ENCODE measurements at regions not wholly inside any gene's neighbourhood (a gene's known extent, or its start where the extent isn't known, plus 50 kb on each side); places are given as distances from the start of the nearest gene placed in this dataset.

DNA sequence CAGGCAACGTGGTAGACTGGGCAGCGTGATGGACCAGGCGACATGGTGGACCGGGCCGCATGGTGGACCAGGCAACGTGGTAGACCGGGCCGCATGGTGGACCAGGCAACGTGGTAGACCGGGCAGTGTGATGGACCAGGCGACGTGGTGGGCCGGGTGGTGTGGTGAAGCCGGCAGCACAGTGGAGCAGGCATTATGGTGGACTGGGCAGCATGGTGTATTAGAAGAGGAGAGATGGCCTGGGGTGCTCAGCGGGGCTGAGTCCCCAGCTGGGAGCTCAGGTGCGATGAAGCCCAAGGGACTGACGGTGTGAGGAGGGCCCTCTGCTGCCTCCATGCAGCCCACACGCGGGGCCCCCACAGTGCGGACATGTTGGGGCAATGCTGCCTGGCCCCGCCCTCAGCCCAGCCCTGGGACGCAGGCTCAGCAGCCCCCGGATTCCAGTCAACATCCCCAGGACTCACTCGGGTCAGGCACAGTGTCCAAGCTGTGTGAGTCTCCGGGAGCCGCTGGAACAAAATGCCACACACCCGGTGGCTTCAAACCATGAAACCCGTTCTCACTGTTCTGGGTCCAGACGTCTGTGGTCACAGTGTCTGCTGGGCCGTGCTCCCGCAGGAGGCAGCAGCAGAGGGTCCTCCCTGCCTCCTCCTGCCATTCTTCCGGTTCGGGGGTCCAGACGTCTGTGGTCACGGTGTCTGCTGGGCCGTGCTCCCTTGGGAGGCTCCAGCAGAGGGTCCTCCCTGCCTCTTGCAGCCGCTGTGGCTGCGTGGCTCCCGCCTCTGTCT lies 1084.9 kb downstream of the BRD1 start:
- DNase-seq = no peak
- no peak overlapping the region for H3K4me3 Mint-ChIP-seq

DNA sequence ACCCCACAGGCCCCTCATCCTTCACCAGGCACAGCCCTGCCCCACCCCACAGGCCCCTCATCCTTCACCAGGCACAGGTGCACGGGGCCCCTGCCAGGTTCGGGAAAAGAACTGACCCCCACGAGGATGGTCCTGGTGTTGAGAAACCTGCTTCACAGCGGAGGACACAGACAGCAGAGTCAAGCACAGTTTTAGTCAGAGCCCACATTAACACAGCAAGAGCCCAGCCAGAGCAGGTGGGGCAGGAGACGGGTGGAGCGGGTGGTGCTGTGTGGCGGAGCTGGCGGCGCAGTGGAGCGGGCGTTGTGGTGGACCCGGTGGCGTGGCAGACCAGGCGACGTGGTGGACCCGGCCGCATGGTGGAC lies 1085.5 kb downstream of the BRD1 start:
- peaks cover 3 to 6% of the 10 kb centered on the region in 2 donors for H3K9me3 Mint-ChIP-seq
- H3K4me3 Mint-ChIP-seq = no peak overlapping the region
- H3K36me3 Mint-ChIP-seq = no peaks in the 10 kb centered on the region
- H3K27ac Mint-ChIP-seq = no peak overlapping the region
- DNase-seq = no peak
- no peak for ATAC-seq (replicated peaks)
- no peaks in the 10 kb centered on the region for H3K27me3 Mint-ChIP-seq
- no peaks in the 10 kb centered on the region for H3K4me1 Mint-ChIP-seq

More for the DNA sequence above, 1084.9 kb downstream of the BRD1 start:
- peaks cover 3 to 6% of the 10 kb centered on the region in 2 donors for H3K9me3 Mint-ChIP-seq
- no peak overlapping the region for H3K27ac Mint-ChIP-seq
- ATAC-seq (replicated peaks) = no peak
- no peaks in the 10 kb centered on the region for H3K36me3 Mint-ChIP-seq
- H3K27me3 Mint-ChIP-seq = no peaks in the 10 kb centered on the region
- no peaks in the 10 kb centered on the region for H3K4me1 Mint-ChIP-seq

DNA sequence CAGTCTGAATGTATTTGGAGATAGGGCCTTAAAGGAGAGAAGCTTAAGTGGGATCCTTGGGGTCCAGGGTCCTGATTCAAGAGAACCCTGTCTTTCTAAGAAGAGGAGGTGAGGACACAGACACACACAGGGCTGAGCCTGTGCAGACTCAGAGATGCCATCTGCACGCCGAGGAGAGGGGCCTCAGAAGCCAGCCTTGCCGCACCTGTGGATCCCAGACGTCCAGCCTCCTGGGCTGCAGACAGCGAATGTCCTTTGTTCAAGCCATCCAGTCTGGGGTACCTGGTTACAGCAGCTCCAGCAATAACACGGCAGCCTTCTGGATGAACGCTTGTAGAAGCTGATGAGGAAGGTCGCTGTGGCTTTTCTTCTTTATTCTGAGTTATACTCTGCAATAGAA lies 1086.1 kb downstream of the BRD1 start:
- Mint-ChIP-seq H3K4me1 (no peaks in the 10 kb centered on the region), H3K36me3 (no peaks in the 10 kb centered on the region), H3K27ac (no peak overlapping the region), H3K4me3 (no peak overlapping the region), H3K9me3 (peaks cover 3 to 6% of the 10 kb centered on the region in 2 donors), H3K27me3 (no peaks in the 10 kb centered on the region)
- DNase-seq = no peak
- no peak for ATAC-seq (replicated peaks)

DNA sequence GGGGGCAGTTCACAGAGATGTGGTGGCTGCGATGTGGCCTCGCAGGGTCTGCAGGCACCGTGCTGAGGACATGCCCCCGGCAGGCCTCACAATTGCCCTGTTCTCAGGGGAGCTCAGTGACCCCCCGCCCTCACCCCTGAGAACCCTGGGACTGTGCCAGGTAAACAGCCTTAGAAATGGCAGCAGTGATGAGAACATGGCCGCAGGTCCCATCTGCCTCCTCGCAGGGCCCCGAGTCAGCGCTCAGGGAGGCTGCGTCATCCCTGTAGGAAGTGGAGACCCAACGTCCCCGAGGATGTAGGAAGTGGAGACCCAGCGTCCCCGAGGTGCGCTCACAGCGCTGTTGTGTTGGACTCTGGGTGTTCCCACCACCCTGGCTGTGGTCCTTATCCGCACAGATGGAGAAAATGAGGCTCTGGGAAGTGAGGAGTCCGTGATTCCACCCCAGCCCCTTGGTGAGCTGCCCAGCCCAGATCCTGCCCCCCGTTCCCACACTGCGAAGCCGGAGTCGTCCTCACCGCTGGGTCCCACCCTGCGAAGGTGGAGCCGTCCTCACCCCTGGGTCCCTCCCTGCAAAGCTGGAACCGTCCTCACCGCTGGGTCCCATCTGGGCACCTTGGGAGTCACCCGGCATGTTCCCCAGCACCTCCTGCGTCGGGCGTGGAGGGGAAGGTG lies 1086.8 kb downstream of the BRD1 start:
- Mint-ChIP-seq H3K9me3 (peaks cover 3 to 6% of the 10 kb centered on the region in 2 donors), H3K4me3 (no peak overlapping the region), H3K4me1 (no peaks in the 10 kb centered on the region), H3K27ac (no peak overlapping the region), H3K36me3 (no peaks in the 10 kb centered on the region), H3K27me3 (no peaks in the 10 kb centered on the region)
- DNase-seq = no peak
- ATAC-seq (replicated peaks) = no peak

DNA sequence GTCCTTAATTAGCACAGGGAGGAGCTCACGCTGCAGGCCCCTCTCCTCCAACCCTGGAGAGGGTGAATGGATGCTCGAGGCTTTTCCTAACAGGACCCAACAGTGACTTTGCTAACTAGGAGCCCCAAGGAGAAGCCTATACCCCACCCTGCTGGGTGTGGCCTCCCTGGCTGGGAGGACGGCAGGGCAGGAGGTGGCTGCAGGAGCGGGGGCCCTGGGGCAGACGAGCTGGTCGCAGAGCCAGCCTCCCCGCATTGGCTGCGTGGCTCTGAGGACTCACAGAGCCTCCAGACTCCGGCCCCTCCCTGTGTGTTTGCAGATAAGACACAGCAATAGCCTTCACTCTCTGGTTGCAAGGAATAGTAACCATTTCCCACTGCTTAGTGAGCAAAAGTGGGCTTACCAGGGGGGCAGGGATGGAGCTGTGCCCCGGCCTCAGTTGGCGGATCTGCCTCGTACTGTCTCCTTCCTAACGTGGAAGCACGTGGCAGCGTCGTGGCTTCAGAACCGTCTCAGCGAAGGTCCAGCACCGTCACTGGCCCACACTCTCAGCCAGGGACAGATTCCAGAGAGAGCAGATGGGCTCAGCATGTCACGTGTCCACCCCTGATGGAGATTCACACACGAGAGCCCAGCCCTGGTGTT lies 1087.5 kb downstream of the BRD1 start:
- H3K36me3 Mint-ChIP-seq = no peaks in the 10 kb centered on the region
- H3K27ac Mint-ChIP-seq = no peak overlapping the region
- no peaks in the 10 kb centered on the region for H3K27me3 Mint-ChIP-seq
- no peak for DNase-seq
- no peak for ATAC-seq (replicated peaks)
- no peak overlapping the region for H3K4me3 Mint-ChIP-seq
- no peaks in the 10 kb centered on the region for H3K4me1 Mint-ChIP-seq
- peaks cover 3 to 6% of the 10 kb centered on the region in 2 donors for H3K9me3 Mint-ChIP-seq

DNA sequence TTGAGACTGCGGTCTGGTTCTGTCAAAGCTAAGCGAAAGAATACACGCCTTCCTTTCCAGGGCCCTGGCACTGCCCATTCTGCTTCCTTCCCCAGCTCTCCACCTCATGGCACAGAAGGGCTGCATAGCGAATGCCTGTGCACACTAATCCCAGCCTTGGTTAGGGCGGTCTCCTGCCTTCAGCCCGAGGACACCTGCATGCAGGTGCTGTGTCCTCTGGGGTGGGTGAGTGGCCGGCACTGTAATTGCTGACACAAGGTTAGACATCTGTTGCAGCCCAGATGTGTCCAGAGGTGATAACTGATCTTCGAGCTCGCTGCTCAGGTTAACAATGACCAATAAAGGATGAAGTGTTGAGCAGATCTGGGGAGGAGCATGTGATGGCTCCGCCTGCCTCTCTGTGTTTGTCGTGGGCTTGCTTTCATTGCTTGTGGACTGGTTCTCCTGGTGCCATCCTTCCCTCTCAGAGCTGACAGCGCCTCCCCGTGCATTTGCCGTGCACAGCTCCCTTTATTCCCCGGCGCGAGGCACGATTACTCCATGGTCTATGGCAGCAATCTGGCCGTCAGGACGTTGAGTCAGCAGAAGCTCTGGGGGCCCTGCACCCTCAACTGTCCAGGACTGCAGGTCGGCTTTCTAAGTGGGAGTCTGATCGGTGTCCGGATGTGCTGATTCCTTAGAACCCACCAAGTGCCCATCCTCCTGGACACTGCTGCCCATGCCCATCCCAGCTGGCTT lies 1088.2 kb downstream of the BRD1 start:
- Mint-ChIP-seq H3K36me3 (no peaks in the 10 kb centered on the region), H3K27me3 (no peaks in the 10 kb centered on the region), H3K4me1 (no peaks in the 10 kb centered on the region), H3K4me3 (no peak overlapping the region), H3K9me3 (peaks cover 3 to 6% of the 10 kb centered on the region in 2 donors), H3K27ac (no peak overlapping the region)
- ATAC-seq (replicated peaks) (no peak), DNase-seq (no peak)

DNA sequence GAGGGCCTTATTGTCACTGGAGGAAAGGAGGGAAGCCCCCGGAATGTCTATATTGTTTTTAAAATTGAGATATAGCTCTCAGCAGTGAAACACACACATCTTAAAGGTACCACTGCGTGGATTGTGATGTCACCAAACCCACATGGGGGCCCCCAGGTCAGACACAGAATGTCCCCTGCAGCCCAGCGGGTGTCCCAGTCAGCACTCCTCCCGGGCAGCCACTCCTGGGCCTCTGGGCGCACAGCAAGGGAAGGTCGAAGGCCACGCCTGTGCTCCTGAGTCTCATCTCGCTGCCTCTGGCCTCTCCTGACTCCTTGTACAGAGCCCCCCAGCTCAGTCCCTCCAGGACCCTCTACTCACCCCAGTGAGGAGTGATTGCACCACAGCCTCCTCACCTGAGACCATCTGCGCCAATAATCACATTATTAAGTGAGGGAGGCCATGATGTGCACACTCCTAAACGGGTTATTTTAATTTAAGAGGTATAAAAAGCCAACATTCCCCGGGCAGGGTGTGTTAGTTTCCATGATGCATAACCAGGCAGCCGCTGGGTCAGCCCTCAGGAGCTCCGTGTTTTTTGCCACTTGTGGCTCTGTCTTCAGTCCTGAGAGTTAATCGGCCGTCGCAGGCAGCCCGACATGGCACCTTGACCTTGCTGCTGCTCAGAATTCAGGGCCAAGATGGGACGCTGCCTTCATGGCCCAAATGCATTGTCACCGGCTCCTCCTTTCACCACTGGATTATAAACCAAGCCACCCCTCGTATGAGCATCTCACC lies 1089.3 kb downstream of the BRD1 start:
- ATAC-seq (replicated peaks) (no peak), DNase-seq (no peak)
- Mint-ChIP-seq H3K36me3 (no peaks in the 10 kb centered on the region), H3K27me3 (no peaks in the 10 kb centered on the region), H3K4me1 (no peaks in the 10 kb centered on the region), H3K9me3 (peaks cover 2 to 6% of the 10 kb centered on the region in 2 donors), H3K27ac (no peak overlapping the region), H3K4me3 (no peak overlapping the region)

DNA sequence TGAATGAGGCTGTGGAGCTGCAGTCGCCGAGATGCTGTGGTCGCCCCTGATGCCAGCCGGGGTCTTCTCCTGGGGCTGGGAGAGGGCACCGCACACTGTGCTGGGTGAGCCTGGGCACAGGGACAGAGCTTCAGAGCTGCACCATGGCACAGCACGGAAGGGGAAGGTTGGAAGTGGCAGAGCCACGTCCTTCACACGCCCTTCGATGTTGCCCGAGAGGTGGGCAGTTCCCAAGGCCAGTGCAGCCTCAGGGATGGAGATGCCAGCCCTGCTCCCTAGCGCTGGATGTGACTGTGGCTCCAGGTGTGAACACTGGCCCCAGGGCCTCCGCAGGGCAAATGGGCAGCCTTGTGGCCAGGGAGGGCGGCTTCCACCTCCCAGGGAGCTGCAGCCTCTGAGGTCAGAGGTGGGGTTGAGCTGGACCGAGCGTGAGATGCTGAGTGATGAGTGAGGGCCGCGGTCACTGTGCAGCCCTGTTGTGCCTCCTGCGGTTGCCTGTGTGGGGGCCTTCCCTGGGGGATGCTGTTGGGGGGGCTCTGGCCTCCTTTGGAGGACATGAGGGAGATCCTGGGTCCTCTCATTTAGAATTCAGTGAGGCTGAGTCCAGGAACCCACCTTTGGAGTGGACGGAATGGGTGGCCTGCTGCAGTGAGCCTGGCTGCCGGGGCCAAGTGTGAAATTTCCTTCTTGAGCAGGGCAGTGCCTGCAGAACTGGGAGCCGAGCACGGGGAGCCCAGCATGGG lies 1090.0 kb downstream of the BRD1 start:
- ATAC-seq (replicated peaks) = no peak
- peaks cover 2 to 6% of the 10 kb centered on the region in 2 donors for H3K9me3 Mint-ChIP-seq
- DNase-seq = no peak
- H3K4me3 Mint-ChIP-seq = no peak overlapping the region
- H3K27ac Mint-ChIP-seq = no peak overlapping the region
- H3K4me1 Mint-ChIP-seq = no peaks in the 10 kb centered on the region
- H3K36me3 Mint-ChIP-seq = no peaks in the 10 kb centered on the region
- no peaks in the 10 kb centered on the region for H3K27me3 Mint-ChIP-seq

DNA sequence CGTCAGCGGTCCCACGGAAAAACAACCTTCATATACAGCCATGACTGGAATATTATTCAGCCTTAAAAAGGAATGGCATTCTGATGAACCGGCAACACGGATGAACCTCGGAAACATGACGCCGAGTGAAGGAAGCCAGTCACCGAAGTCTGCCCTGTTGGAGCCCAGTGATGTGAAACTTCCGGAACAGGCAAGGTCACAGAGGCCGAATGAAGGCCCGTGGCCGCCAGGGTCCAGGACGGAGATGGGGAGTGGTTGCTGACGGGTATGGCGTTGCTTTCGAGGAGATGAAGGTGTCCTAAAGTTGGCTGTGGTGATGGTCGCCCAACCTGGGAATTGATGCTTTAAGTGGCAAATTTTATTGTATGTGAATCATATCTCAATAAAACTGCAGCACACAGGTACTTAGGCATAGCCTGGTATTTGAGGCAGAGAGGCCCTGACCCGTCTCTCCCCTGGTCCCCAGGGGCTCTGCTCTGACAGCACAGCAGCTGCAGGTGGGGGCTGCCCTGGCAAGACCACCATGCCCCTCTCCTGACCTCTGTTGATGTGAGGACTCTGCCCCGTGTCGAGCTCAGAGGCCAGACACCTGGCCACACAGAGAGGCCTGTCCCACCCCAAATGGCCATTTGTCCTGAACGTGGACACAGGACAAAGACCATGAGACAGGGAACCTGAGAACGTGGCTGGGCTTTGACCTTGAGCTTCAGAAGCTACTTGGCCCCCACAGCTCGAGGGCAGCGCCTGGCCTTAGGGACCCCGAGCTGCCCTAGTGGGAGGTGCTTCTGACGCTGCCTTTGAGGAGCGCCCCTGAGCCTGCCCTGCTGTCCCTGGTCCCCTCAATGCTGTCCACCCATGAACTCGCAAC lies 1090.8 kb downstream of the BRD1 start:
- DNase-seq (no peak), ATAC-seq (replicated peaks) (no peak)
- Mint-ChIP-seq H3K4me1 (no peaks in the 10 kb centered on the region), H3K27me3 (no peaks in the 10 kb centered on the region), H3K36me3 (no peaks in the 10 kb centered on the region), H3K9me3 (peaks cover 2 to 3% of the 10 kb centered on the region in 2 donors), H3K27ac (no peak overlapping the region), H3K4me3 (no peak overlapping the region)

DNA sequence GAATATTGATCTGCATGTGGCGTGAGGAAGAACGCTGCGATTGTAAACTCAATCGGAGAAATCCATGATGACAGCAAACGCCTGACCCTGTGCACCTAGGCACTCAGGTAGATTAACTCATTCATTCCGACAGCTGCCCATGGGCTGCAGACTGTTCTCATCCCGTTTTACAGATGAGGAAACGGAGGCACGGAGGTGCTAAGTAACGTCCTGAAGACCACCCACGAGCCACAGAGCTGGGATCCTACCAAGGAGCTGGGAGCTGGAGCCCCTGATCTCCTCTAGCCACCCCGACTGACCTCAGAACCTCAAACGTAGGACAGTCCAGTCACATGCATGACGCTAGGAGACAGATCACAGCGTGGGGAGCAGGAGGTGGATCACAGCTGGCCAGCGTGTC lies 1092.7 kb downstream of the BRD1 start:
- Mint-ChIP-seq H3K4me1 (no peaks in the 10 kb centered on the region), H3K9me3 (peaks cover 2 to 3% of the 10 kb centered on the region in 2 donors), H3K27ac (no peak overlapping the region), H3K27me3 (no peaks in the 10 kb centered on the region), H3K36me3 (no peaks in the 10 kb centered on the region), H3K4me3 (no peak overlapping the region)
- no peak for DNase-seq
- ATAC-seq (replicated peaks) = no peak

DNA sequence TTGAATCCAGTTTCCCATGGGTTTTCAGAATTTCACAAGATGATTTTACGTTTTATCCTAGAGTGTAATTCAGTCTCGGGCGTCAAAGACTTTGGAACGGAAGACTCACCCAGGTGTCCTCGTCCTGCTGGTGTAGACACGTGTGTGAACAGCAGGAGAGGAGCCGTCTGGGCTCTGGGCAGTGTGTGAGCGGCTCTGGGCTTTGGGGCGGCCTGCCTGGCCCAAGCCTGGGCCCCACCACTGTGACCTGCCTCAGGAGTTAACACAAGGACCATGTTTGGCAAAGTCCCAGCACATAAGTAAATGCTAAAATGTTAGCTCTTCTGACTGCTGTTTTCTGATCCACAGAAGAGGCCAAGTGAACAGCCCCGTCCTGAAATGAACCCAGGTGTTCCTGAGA lies 1093.3 kb downstream of the BRD1 start:
- H3K4me1 Mint-ChIP-seq = no peaks in the 10 kb centered on the region
- H3K27me3 Mint-ChIP-seq = no peaks in the 10 kb centered on the region
- H3K4me3 Mint-ChIP-seq = no peak overlapping the region
- H3K27ac Mint-ChIP-seq = no peak overlapping the region
- peaks cover 1 to 2% of the 10 kb centered on the region in 2 donors for H3K9me3 Mint-ChIP-seq
- DNase-seq (no peak), ATAC-seq (replicated peaks) (no peak)
- no peaks in the 10 kb centered on the region for H3K36me3 Mint-ChIP-seq

DNA sequence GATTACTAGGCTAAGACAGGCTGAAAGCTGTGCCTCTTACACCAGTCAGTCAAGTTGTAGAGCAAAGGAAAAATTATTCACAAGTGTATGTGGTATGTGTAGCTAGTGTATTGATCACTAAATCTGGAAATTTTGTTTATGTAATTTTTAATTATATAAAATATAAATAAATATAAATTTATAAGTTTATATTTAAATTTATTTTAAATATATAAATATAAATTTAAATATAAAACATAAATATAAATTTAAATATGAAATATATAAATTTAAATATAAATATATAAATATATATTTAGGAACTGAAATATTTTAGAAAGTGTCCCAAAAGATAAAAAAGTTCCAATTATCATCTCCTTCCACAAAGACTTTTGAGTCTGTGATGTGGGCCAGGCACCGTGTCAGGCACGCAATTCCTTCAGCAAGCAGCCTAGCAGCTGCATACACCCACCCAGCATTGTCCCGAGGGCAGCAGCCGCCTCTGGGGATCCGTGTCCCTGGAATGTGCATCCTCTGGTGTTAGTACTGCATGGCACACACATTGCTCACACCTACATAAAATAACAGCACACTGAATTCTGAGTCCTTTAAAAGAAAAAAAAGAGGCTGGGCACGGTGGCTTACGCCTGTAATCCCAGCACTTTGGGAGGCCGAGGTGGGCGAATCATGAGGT lies 1098.0 kb downstream of the BRD1 start:
- ATAC-seq (replicated peaks) (no peak), DNase-seq (no peak)
- Mint-ChIP-seq H3K9me3 (peaks cover 10 to 12% of the 10 kb centered on the region in 2 donors), H3K4me3 (no peak overlapping the region), H3K36me3 (peaks cover 0 to 4% of the 10 kb centered on the region in 2 donors), H3K27ac (no peak overlapping the region), H3K4me1 (no peaks in the 10 kb centered on the region), H3K27me3 (no peaks in the 10 kb centered on the region)
